ENCODE measurements at regions not wholly inside any gene's neighbourhood (a gene's known extent, or its start where the extent isn't known, plus 50 kb on each side); places are given as distances from the start of the nearest gene placed in this dataset.
"Not testable (repeated sequence)": the region's sequence is repeated elsewhere in the genome, so short reads cannot be mapped to it uniquely, and the experiment has no call there.

GRCh38 chr6:144896871-144897270 is 611.7 kb downstream of the UTRN start:
- DNase-seq, result no peak

GRCh38 chr6:144897441-144897921 is 612.3 kb downstream of the UTRN start:
- DNase-seq, result peak; percentile 36

- DNase-seq, result peak; percentile 55
These were observed 613.0 kb downstream of the UTRN start for GRCh38 chr6:144898052-144898689.

- no peak for DNase-seq
These were observed 613.6 kb downstream of the UTRN start for GRCh38 chr6:144898741-144899140.

GRCh38 chr6:144899161-144899560 is 614.0 kb downstream of the UTRN start:
- DNase-seq, result no peak

- no peak for DNase-seq
These were observed 616.3 kb downstream of the UTRN start for GRCh38 chr6:144901412-144901811.

GRCh38 chr6:144908004-144908403 is 622.9 kb downstream of the UTRN start:
- DNase-seq, result no peak

GRCh38 chr6:144909753-144910285 is 624.7 kb downstream of the UTRN start:
- DNase-seq, result no peak

- no peak for DNase-seq
These were observed 626.2 kb downstream of the UTRN start for GRCh38 chr6:144911322-144911721.

GRCh38 chr6:144912474-144912873 is 627.3 kb downstream of the UTRN start:
- DNase-seq, result no peak

- no peak for DNase-seq
These were observed 632.9 kb downstream of the UTRN start for GRCh38 chr6:144918073-144918472.

GRCh38 chr6:144919560-144919959 is 634.4 kb downstream of the UTRN start:
- DNase-seq, result no peak

- DNase-seq, result no peak
These were observed 635.3 kb downstream of the UTRN start for GRCh38 chr6:144920391-144920961.

- DNase-seq, result no peak
These were observed 636.3 kb downstream of the UTRN start for GRCh38 chr6:144921206-144921975.

- DNase-seq, result no peak
These were observed 637.1 kb downstream of the UTRN start for GRCh38 chr6:144922120-144922722.

- not testable (repeated sequence) for DNase-seq
These were observed 637.8 kb downstream of the UTRN start for GRCh38 chr6:144922771-144923490.

- not testable (repeated sequence) for DNase-seq
These were observed 638.3 kb downstream of the UTRN start for GRCh38 chr6:144923491-144923787.

GRCh38 chr6:144928847-144929246 is 643.7 kb downstream of the UTRN start:
- no peak for DNase-seq

GRCh38 chr6:144929262-144929661 is 644.1 kb downstream of the UTRN start:
- DNase-seq, result no peak

- DNase-seq, result peak; percentile 16
These were observed 646.3 kb downstream of the UTRN start for GRCh38 chr6:144931172-144932035.

- DNase-seq, result no peak
These were observed 647.5 kb downstream of the UTRN start for GRCh38 chr6:144932621-144933020.

GRCh38 chr6:144935181-144935580 is 650.0 kb downstream of the UTRN start:
- no peak for DNase-seq

Measured in NCI-H226 (cell line).